Renal pelvis (tissue), 1 donor: ENCODE measurements at regions not wholly inside any gene's neighbourhood (a gene's known extent, or its start where the extent isn't known, plus 50 kb on each side); places are given as distances from the start of the nearest gene placed in this dataset.
A peak's percentile ranks its signal among the peaks of the same experiment; 100 is the strongest.

Source experiments
- DNase-seq: peaks from one replicate; pipeline ENCODE4 v3.0.0-alpha.2; 2013

- no peak for DNase-seq
Measured at GRCh38 chr3:70899816-70900215, 587.4 kb upstream of the MDFIC2 start.

GRCh38 chr3:70890020-70890394 is 577.6 kb upstream of the MDFIC2 start:
- DNase-seq = peak; percentile 41

- DNase-seq = no peak
Measured at GRCh38 chr3:70889162-70890019, 577.0 kb upstream of the MDFIC2 start.

DNA sequence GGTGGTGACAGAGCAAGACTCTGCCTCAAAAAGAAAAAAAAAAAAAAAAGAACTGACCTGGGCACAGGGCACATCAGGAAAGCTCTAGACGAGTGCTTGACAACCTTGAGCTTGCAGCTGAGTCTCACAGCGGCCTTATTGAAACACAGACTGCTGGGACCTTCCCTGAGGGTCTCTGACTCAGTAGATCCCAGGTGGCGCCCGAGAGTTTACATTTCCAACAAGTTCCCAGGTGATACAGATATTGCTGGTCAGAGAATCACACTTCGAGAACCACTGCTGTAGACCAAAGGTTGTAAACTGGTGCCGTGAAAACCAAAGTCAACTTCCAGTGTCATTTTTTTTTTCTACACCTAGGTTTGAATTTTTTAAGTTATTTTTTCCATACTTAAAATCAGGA is 573.2 kb upstream of the MDFIC2 start:
- DNase-seq = no peak

DNA sequence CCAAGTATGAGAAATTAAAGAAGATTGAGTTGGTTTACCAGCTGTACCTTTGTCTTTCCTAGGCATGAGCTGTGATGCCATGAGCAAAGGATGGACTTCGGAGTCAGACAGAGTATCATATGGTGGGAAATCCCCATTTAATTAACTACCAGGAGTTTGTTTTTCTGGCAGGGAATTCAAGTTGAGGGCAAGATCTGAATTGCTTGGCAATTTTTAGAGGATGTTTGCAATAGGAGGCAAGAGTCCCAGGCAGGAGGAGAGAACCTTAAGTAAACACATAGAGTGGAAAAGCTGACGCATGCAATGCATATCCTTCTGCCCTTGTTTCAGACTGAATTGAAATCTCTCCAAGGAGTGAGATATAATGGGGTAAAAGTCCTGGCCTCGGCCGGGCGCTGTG is 569.7 kb upstream of the MDFIC2 start:
- DNase-seq = no peak

- no peak for DNase-seq
Measured at GRCh38 chr3:70880421-70880820, 568.0 kb upstream of the MDFIC2 start.

- no peak for DNase-seq
Measured at GRCh38 chr3:70876154-70876553, 563.7 kb upstream of the MDFIC2 start.

DNA sequence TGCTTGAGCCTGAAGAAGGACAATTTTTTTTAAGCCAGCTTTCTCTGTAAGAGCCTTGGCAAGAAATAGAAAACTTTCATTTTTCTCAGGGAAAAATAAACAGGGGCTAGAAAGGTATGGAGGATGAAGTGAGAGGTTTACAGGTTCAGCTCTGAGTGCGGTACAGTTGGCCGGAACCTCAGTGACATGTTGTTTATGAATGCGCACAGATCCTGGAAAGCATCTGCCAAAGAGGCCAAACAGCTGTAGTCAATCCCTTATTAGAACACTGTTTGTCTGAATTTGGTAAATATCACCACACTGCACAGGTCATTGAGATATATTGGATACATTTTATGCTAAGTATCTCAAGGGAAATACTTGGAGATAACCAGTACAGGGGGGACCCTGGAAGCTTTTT is 561.8 kb upstream of the MDFIC2 start:
- DNase-seq = no peak

DNA sequence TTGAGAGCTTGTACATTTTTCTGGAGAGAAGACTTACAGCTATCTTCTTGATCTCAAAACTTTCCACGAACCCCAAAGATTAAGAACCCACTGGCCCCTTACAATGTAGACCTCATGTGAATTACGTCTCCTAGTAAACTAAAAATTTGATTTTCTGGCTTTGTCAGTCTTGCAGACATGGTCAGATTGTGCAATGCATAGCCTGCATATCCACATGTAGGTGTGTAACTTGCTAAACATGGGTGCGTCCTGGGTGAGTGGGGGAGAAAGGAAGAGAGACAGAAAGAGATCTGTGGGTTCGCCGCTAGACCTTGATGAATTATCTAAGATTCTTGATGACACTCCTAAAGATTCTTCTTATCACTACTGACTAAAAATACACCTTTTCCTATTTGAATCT is 561.2 kb upstream of the MDFIC2 start:
- no peak for DNase-seq

DNA sequence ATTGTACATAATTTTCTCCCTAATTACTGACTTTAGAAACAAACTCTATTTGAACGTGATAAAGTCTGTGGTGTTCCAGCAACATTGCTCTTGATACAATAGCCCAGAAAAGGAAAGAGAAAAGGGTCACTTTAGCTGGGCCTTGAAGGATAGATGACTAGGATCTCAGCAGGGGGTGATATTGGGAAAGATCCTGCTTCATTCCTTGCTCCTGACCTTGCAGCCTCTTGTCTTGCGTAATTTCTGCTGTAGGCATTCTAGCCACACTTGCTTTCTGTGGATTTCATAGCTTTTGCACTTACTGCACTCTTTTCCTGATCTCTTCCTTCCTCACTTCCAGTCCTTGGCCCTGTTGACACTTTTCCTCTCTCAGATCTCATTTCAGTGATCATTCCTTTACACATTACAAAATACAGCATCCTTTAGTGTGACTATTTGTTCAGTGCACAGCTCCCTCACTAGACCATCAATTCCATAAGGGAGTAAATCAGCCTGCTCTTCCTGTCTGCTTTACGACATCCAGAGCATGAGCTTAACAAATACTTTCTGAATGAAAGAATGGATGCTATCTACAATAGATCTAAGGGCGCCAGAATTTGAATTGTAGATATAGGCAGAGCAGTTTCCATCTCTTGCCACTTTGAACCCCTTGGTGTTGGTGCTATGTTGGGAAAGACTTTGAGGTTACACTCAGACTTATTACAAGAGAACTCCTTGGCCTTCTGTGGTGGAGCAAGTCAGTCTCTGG is 559.6 kb upstream of the MDFIC2 start:
- no peak for DNase-seq

DNA sequence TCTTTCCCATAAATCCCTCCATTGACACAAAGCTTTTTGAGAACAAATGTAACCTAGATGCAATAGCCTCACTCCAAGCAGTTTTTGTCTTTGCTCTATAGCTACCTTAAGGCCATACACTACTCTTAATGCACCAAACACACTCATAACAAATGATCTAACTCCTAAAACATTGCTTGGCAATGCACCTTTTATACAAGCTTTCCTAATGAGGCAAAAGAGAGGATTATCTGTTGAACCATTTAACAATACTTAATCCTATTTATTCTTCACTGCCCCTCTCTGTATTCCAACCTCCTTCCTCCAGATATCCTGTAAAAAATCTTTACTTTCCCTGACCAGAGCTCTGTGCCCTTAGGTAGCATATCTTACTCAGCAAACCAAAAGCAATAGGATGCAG is 558.1 kb upstream of the MDFIC2 start:
- DNase-seq = no peak

DNA sequence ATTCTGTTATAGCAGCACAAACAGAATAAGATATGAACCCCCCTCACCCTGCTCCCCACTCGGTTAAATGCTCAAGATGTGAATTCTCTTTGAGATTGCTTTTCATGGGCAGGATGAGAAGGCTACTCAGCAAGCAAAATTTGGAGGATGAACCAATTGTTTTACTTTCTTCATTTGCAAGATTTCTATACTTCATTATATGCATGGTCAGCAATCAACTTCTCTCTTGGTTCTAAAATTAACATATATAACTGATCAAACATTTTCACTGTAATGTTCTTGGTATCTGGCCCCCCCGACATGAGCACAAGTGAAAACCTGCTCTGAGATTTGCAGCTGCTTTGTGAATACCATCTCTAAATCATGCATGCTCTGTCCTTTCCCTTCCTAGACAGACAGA is 556.1 kb upstream of the MDFIC2 start:
- no peak for DNase-seq

- DNase-seq = peak; percentile 17
Measured at GRCh38 chr3:70863049-70863448, 550.6 kb upstream of the MDFIC2 start.

DNA sequence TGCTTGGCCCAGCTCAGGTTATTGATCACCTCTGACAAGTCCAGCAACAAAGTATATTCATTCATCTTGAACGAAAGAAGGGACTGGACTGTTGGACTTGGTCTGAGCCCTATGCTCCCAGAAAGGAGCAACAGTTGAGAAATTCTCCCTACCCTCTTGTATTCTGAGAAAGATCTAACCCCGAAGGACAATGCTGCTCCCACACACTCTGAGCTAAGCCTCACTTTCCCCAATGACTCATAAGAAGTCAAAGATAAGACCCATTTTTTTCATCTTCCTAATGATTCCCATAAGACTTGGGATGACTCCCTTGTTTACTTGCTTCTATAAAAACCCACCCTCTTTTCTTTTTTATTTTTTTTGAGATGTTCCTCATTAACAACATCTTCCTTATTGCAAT is 549.4 kb upstream of the MDFIC2 start:
- DNase-seq = no peak

DNA sequence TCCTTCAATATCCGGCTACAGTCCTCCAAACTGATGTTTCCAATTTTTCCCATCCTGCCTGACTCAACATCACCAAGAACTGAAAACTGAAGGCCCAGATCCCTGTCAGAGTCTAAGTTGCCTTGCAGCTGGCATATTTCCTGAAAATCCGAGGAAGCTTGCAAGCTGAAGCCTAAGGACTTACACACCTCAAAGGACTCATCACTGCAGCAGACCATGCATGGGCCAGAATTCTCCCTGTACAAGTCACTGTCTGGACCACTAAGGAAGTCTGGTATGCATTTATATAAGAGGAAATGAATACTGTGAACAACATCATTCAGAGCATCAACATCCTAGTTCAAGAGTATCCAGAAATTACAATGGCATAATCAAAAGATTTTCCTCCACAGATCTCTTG is 548.8 kb upstream of the MDFIC2 start:
- no peak for DNase-seq

GRCh38 chr3:70857916-70858315 is 545.5 kb upstream of the MDFIC2 start:
- DNase-seq = no peak

DNA sequence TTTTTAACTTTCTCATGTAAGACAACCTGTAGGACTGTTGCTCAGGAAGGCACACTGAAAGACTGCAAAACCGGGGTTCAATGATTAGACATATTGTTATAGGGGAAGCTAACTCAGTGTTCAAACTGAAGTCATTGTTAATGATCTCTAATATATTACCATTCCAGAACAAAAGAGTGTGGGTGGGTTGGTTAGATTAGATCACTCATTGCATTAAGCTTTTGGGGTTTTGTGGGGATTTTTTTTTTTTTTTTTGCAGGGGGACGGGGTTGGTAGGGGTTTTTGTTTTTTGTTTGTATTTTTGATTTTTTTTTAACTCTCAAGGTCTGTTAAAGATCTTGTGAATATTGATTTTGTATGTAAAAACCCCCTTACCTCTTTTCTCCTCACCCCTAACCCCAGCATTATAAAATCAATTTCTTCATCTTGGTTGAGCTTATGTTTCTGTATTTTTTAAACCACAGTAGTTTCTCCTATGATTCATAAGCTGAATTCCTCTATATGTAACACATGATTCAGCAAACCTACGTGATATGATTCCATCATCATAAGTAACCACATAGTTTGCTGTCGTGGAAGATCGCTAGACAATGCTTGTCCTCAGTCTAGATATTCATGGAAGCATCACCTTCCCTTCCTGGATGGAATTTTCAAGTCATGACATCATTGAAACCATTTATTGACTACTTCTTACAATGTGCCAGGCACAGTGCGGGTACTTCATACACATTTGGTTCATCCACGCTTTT is 544.1 kb upstream of the MDFIC2 start:
- DNase-seq = no peak

GRCh38 chr3:70855149-70855548 is 542.7 kb upstream of the MDFIC2 start:
- DNase-seq = no peak

GRCh38 chr3:70854108-70854507 is 541.7 kb upstream of the MDFIC2 start:
- DNase-seq = no peak

GRCh38 chr3:70853161-70853944 is 540.9 kb upstream of the MDFIC2 start:
- DNase-seq = no peak

GRCh38 chr3:70849911-70850699 is 537.7 kb upstream of the MDFIC2 start:
- no peak for DNase-seq
